ENCODE measurements at regions not wholly inside any gene's neighbourhood (a gene's known extent, or its start where the extent isn't known, plus 50 kb on each side); places are given as distances from the start of the nearest gene placed in this dataset.

- CTCF ChIA-PET (ENCODE audit: low intra/inter-chr PET ratio, low total read pairs), result no interaction called here
- no peak for FAIRE-seq
- H4K20me1 ChIP-seq (ENCODE audit: insufficient read depth, low read length), result no peaks in the 10 kb centered on the region
- DNase-seq (ENCODE audit: low spot score), result no peak
- H3K9me3 ChIP-seq (ENCODE audit: low read length), result peaks cover 28% of the 10 kb centered on the region
- H3K27me3 ChIP-seq (ENCODE audit: control insufficient read depth in 1 of 2, insufficient read depth in 2 of 2, low read length in 2 of 2), result no peaks in the 10 kb centered on the region; a peak in 1 of 5 replicates
- H3K4me1 ChIP-seq (ENCODE audit: insufficient read depth, low read length), result no peaks in the 10 kb centered on the region
- H3K36me3 ChIP-seq (replicated peaks in 1 of 2; ENCODE audit: control insufficient read depth in 1 of 2, insufficient read depth in 2 of 2, low read length in 2 of 2), result no peaks in the 10 kb centered on the region
- TF ChIP-seq REPIN1 (CRISPR knock-in tag; IDR thresholded peaks at IDR 0.05; ENCODE audit: borderline replicate concordance, low read depth) (no peak), ZFP90 (CRISPR knock-in tag; IDR thresholded peaks at IDR 0.05; ENCODE audit: borderline replicate concordance) (no peak), NFKB2 (CRISPR knock-in tag; IDR thresholded peaks at IDR 0.05; ENCODE audit: borderline replicate concordance) (no peak), ZNF275 (CRISPR knock-in tag; IDR thresholded peaks at IDR 0.05; ENCODE audit: borderline replicate concordance) (no peak), CHCHD3 (CRISPR knock-in tag; IDR thresholded peaks at IDR 0.05) (no peak), ZNF230 (CRISPR knock-in tag; IDR thresholded peaks at IDR 0.05) (no peak)
- WGBS (ENCODE audit: low lambda C conversion rate), result 7% methylated on average over 7 of the region's 9 CpGs
- H3K27ac ChIP-seq (ENCODE audit: extremely low read length, insufficient read depth, low read length), result no peak overlapping the region
- H3K9ac ChIP-seq (ENCODE audit: insufficient read depth, low read depth, low read length), result no peak overlapping the region
- H3K4me3 ChIP-seq (replicated peaks in 1 of 3; ENCODE audit: insufficient read depth in 1 of 3, low read depth in 2 of 3, low read length in 3 of 3), result no peak overlapping the region
- intact Hi-C loops (cut with micrococcal nuclease; ENCODE audit: unreplicated experiment) (no loop called here), in situ Hi-C loops (cut with HindIII; ENCODE audit: extremely low pct_ligation_motif_present, low pct_unique_long_range_greater_than_20kb) (no loop called here)
- H3K4me2 ChIP-seq (ENCODE audit: low read depth, low read length), result no peak overlapping the region
- no peak overlapping the region for H2AFZ ChIP-seq (ENCODE audit: low read length)
- BruUV-seq (replicated peaks), result no TSS peak
- H3K79me2 ChIP-seq (ENCODE audit: insufficient read depth, low read length), result no peaks in the 10 kb centered on the region
- no peak for ATAC-seq
- POLR2A ChIA-PET, result no interaction called here
Observed at GRCh38 chr11:112864672-112865071, 96.5 kb upstream of the NCAM1 start.

GRCh38 chr11:112871909-112872500 lies 89.2 kb upstream of the NCAM1 start:
- Histone ChIP-seq H3K36me3 (replicated peaks in 1 of 2; ENCODE audit: control insufficient read depth in 1 of 2, insufficient read depth in 2 of 2, low read length in 2 of 2) (no peaks in the 10 kb centered on the region), H3K27me3 (ENCODE audit: control insufficient read depth in 1 of 2, insufficient read depth in 2 of 2, low read length in 2 of 2) (peaks cover 1 to 10% of the 10 kb centered on the region in 2 experiments; a peak in 2 of 5 replicates), H3K4me2 (ENCODE audit: low read depth, low read length) (no peak overlapping the region), H3K27ac (ENCODE audit: extremely low read length, insufficient read depth, low read length) (no peak overlapping the region), H3K9ac (ENCODE audit: insufficient read depth, low read depth, low read length) (no peak overlapping the region), H3K4me3 (replicated peaks in 1 of 3; ENCODE audit: insufficient read depth in 1 of 3, low read depth in 2 of 3, low read length in 3 of 3) (no peak overlapping the region), H3K79me2 (ENCODE audit: insufficient read depth, low read length) (no peaks in the 10 kb centered on the region), H3K9me3 (ENCODE audit: low read length) (no peaks in the 10 kb centered on the region), H4K20me1 (ENCODE audit: insufficient read depth, low read length) (no peaks in the 10 kb centered on the region), H2AFZ (ENCODE audit: low read length) (no peak overlapping the region), H3K4me1 (ENCODE audit: insufficient read depth, low read length) (no peaks in the 10 kb centered on the region)
- DNase-seq (ENCODE audit: low spot score), result no peak
- in situ Hi-C loops (cut with HindIII; ENCODE audit: extremely low pct_ligation_motif_present, low pct_unique_long_range_greater_than_20kb), result no loop called here
- BruUV-seq (replicated peaks), result no TSS peak
- 2% methylated on average over 7 of the region's 7 CpGs for WGBS (ENCODE audit: low lambda C conversion rate)
- POLR2A ChIA-PET, result no interaction called here
- CTCF ChIA-PET (ENCODE audit: low intra/inter-chr PET ratio, low total read pairs), result no interaction called here
- no peak for ATAC-seq
- intact Hi-C loops (cut with micrococcal nuclease; ENCODE audit: unreplicated experiment), result no loop called here
- no peak for FAIRE-seq
- no peak for TF ChIP-seq ZNF407 (CRISPR knock-in tag; IDR thresholded peaks at IDR 0.05; ENCODE audit: not compliant biosample characterization)
- TF ChIP-seq ZNF256 (CRISPR knock-in tag; conservative IDR thresholded peaks at IDR 0.05), result no peak
- TF ChIP-seq NFYB (CRISPR knock-in tag; IDR thresholded peaks at IDR 0.05), result no peak
- TF ChIP-seq ZSCAN9 (CRISPR knock-in tag; IDR thresholded peaks at IDR 0.05; ENCODE audit: borderline replicate concordance), result no peak

Data from HepG2 (cell line).